ENCODE measurements at regions not wholly inside any gene's neighbourhood (a gene's known extent, or its start where the extent isn't known, plus 50 kb on each side); places are given as distances from the start of the nearest gene placed in this dataset.

- no peak for DNase-seq (ENCODE audit: low read depth, low spot score)
- no peak overlapping the region for H3K4me3 ChIP-seq (ENCODE audit: low read depth, low read length)
- ChIA-PET CTCF (no interaction called here), POLR2A (no interaction called here)
- TF ChIP-seq CTCF (IDR thresholded peaks at IDR 0.05; ENCODE audit: insufficient read depth, low read length, missing control alignments), result no peak
Measured at GRCh38 chr14:101151226-101151926, 247.9 kb upstream of the RTL1 start.

- ChIA-PET CTCF (no interaction called here), POLR2A (no interaction called here)
- no peak for TF ChIP-seq CTCF (IDR thresholded peaks at IDR 0.05; ENCODE audit: insufficient read depth, low read length, missing control alignments)
- H3K4me3 ChIP-seq (ENCODE audit: low read depth, low read length), result no peak overlapping the region
- DNase-seq (ENCODE audit: low read depth, low spot score), result no peak
Measured at GRCh38 chr14:101151927-101152305, 248.4 kb upstream of the RTL1 start.

GRCh38 chr14:101152855-101153254, 249.3 kb upstream of the RTL1 start:
- POLR2A ChIA-PET, result no interaction called here
- TF ChIP-seq CTCF (IDR thresholded peaks at IDR 0.05; ENCODE audit: insufficient read depth, low read length, missing control alignments), result no peak
- CTCF ChIA-PET, result no interaction called here

DNA sequence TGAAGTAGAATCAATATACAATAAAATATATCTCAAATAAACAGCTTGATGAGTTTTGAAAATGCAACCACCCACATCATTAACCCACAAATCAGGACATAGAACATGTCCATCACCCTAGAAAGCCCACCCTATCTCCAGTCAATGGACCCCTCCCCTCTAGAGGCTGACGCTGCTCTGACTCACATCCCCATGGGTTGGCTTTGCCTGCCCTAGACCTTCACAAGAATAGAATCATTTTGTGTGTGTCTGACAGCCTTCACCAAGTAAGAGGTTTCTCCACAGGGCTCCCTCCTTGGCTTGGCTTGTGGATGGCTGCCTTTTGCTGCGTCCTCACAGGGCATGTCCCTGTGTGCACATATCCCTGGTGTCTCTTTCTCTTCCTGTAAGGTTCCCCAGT, 250.2 kb upstream of the RTL1 start:
- TF ChIP-seq CTCF (IDR thresholded peaks at IDR 0.05; ENCODE audit: insufficient read depth, low read length, missing control alignments), result no peak
- CTCF ChIA-PET, result no interaction called here
- POLR2A ChIA-PET, result no interaction called here
- no peak overlapping the region for H3K4me3 ChIP-seq (ENCODE audit: low read depth, low read length)
- DNase-seq (ENCODE audit: low read depth, low spot score), result no peak

More at GRCh38 chr14:101152855-101153254, 249.3 kb upstream of the RTL1 start:
- H3K4me3 ChIP-seq (ENCODE audit: low read depth, low read length), result no peak overlapping the region
- no peak for DNase-seq (ENCODE audit: low read depth, low spot score)

DNA sequence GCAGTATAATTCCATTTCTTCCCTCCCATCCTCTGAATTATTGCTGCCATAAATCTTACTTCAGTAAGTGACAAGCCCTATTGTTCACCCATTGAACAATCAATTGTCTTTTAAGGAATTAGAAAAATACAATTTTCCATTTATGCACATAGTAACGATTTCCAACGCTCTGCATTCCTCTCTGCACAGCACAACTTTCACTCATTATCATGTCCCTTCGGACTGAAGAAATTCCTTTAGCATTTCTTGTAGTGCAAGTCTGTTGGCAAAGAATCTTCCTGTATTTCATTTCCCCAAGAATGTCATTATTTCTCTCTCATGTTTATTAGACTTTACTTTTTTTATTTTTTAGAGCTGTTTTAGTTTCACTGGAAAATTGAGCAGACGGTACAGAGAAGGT, 252.1 kb upstream of the RTL1 start:
- ChIA-PET POLR2A (no interaction called here), CTCF (no interaction called here)
- no peak for DNase-seq (ENCODE audit: low read depth, low spot score)
- H3K4me3 ChIP-seq (ENCODE audit: low read depth, low read length), result no peak overlapping the region
- no peak for TF ChIP-seq CTCF (IDR thresholded peaks at IDR 0.05; ENCODE audit: insufficient read depth, low read length, missing control alignments)

DNA sequence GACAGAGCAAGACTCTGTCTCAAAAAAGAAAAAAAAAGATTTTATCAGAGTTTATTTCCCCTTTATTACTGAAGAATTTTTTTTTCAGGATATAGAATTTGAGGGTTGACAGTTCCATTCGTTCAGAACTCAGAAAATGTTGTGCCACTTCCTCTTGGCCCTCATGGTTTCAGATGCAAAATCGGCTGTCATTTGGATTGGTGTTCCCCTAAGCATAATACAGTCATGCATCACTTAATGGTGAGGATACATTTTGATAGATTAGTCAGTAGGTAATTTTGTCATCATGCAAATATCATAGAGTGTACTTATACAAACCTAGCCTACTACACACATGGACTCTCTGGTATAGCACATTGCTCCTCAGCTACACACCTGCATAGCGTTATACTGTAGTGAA, 263.9 kb upstream of the RTL1 start:
- no peak for DNase-seq (ENCODE audit: low read depth, low spot score)
- H3K4me3 ChIP-seq (ENCODE audit: low read depth, low read length), result no peak overlapping the region
- POLR2A ChIA-PET, result no interaction called here
- TF ChIP-seq CTCF (IDR thresholded peaks at IDR 0.05; ENCODE audit: insufficient read depth, low read length, missing control alignments), result no peak
- CTCF ChIA-PET, result no interaction called here

Data from AG04449 (cell line).